ENCODE measurements at regions not wholly inside any gene's neighbourhood (a gene's known extent, or its start where the extent isn't known, plus 50 kb on each side); places are given as distances from the start of the nearest gene placed in this dataset.

DNA sequence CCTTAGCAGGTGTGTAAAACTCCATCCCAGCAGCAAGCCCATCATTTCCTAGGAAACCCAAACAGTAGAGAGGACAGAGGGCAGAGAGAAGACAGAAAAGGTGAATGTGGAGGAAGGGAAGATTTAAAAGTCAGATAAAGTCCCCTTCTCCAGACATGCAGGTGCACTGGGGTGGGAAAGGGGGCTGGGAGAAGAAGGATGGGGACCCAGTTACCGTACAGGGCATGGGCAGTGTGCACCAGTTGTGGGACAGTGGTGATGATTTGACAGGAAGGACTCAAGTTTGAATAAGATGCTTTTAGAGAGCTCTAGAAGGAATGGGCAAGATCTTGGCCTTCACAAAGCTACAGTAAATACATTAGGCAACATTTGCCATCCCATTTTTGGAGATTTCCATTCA lies 110.7 kb upstream of the PLXNA4 start:
- peaks cover 5% of the 10 kb centered on the region for H3K9me3 Mint-ChIP-seq (ENCODE audit: unreplicated experiment)

GRCh38 chr7:132685277-132685676 lies 109.0 kb upstream of the PLXNA4 start:
- no peaks in the 10 kb centered on the region for H3K9me3 ChIP-seq (ENCODE audit: insufficient read depth, low read depth, low read length)
- no peaks in the 10 kb centered on the region for H3K79me2 ChIP-seq (ENCODE audit: insufficient read depth, low read length)
- H3K36me3 ChIP-seq (ENCODE audit: insufficient read depth, low read length), result no peaks in the 10 kb centered on the region
- no peaks in the 10 kb centered on the region for H4K20me1 ChIP-seq (ENCODE audit: insufficient read depth, low read length)
- no peak overlapping the region for H3K27ac ChIP-seq (ENCODE audit: low read depth, low read length)
- H3K9ac ChIP-seq (ENCODE audit: low read length), result no peak overlapping the region
- peaks cover 5% of the 10 kb centered on the region for H3K9me3 Mint-ChIP-seq (ENCODE audit: unreplicated experiment)
- no peak overlapping the region for H3K27ac Mint-ChIP-seq (ENCODE audit: unreplicated experiment)
- no peak overlapping the region for H2AFZ ChIP-seq (ENCODE audit: low read depth, low read length)
- H3K4me2 ChIP-seq (ENCODE audit: low read length), result no peak overlapping the region
- H3K27me3 Mint-ChIP-seq (ENCODE audit: low read depth, unreplicated experiment), result peaks cover 26% of the 10 kb centered on the region
- no peaks in the 10 kb centered on the region for H3K4me1 Mint-ChIP-seq (ENCODE audit: low read depth, unreplicated experiment)
- no peak for FAIRE-seq
- no peak overlapping the region for H3K4me3 Mint-ChIP-seq (ENCODE audit: unreplicated experiment)
- peaks cover 6% of the 10 kb centered on the region for H3K27me3 ChIP-seq (ENCODE audit: insufficient read depth, low read length)
- TF ChIP-seq CTCF (IDR thresholded peaks at IDR 0.05; ENCODE audit: insufficient read depth, low read depth, low read length), result no peak
- TF ChIP-seq EZH2 (IDR thresholded peaks at IDR 0.05; ENCODE audit: insufficient read depth, low read length), result no peak
- no peaks in the 10 kb centered on the region for H3K4me1 ChIP-seq (ENCODE audit: insufficient read depth, low read length)
- no peak for DNase-seq (ENCODE audit: low read depth)
- H3K4me3 ChIP-seq (ENCODE audit: insufficient read depth, low read depth, low read length), result no peak overlapping the region
- peaks cover 2% of the 10 kb centered on the region for H3K36me3 Mint-ChIP-seq (ENCODE audit: low read depth, unreplicated experiment)

More for the DNA sequence above, 110.7 kb upstream of the PLXNA4 start:
- H3K9me3 ChIP-seq (ENCODE audit: insufficient read depth, low read depth, low read length), result no peaks in the 10 kb centered on the region
- TF ChIP-seq EZH2 (IDR thresholded peaks at IDR 0.05; ENCODE audit: insufficient read depth, low read length) (no peak), CTCF (IDR thresholded peaks at IDR 0.05; ENCODE audit: insufficient read depth, low read depth, low read length) (no peak)
- Mint-ChIP-seq H3K36me3 (ENCODE audit: low read depth, unreplicated experiment) (peaks cover 2% of the 10 kb centered on the region), H3K4me1 (ENCODE audit: low read depth, unreplicated experiment) (no peaks in the 10 kb centered on the region), H3K27ac (ENCODE audit: unreplicated experiment) (no peak overlapping the region), H3K4me3 (ENCODE audit: unreplicated experiment) (no peak overlapping the region), H3K27me3 (ENCODE audit: low read depth, unreplicated experiment) (peaks cover 30% of the 10 kb centered on the region)
- no peak overlapping the region for H3K9ac ChIP-seq (ENCODE audit: low read length)
- H3K4me2 ChIP-seq (ENCODE audit: low read length), result no peak overlapping the region
- no peaks in the 10 kb centered on the region for H4K20me1 ChIP-seq (ENCODE audit: insufficient read depth, low read length)
- no peak overlapping the region for H3K4me3 ChIP-seq (ENCODE audit: insufficient read depth, low read depth, low read length)
- DNase-seq (ENCODE audit: low read depth) (no peak), FAIRE-seq (no peak)
- H3K27ac ChIP-seq (ENCODE audit: low read depth, low read length), result no peak overlapping the region
- H3K27me3 ChIP-seq (ENCODE audit: insufficient read depth, low read length), result peaks cover 6% of the 10 kb centered on the region
- no peak overlapping the region for H2AFZ ChIP-seq (ENCODE audit: low read depth, low read length)
- no peaks in the 10 kb centered on the region for H3K36me3 ChIP-seq (ENCODE audit: insufficient read depth, low read length)
- no peaks in the 10 kb centered on the region for H3K4me1 ChIP-seq (ENCODE audit: insufficient read depth, low read length)
- no peaks in the 10 kb centered on the region for H3K79me2 ChIP-seq (ENCODE audit: insufficient read depth, low read length)

- no peaks in the 10 kb centered on the region for H3K4me1 Mint-ChIP-seq (ENCODE audit: low read depth, unreplicated experiment)
- H3K27me3 ChIP-seq (ENCODE audit: insufficient read depth, low read length), result peaks cover 6% of the 10 kb centered on the region
- DNase-seq (ENCODE audit: low read depth) (no peak), FAIRE-seq (no peak)
- no peaks in the 10 kb centered on the region for H3K9me3 ChIP-seq (ENCODE audit: insufficient read depth, low read depth, low read length)
- H2AFZ ChIP-seq (ENCODE audit: low read depth, low read length), result no peak overlapping the region
- peaks cover 25% of the 10 kb centered on the region for H3K27me3 Mint-ChIP-seq (ENCODE audit: low read depth, unreplicated experiment)
- H3K36me3 ChIP-seq (ENCODE audit: insufficient read depth, low read length), result no peaks in the 10 kb centered on the region
- no peak for TF ChIP-seq EZH2 (IDR thresholded peaks at IDR 0.05; ENCODE audit: insufficient read depth, low read length)
- no peak for TF ChIP-seq CTCF (IDR thresholded peaks at IDR 0.05; ENCODE audit: insufficient read depth, low read depth, low read length)
- H3K4me3 Mint-ChIP-seq (ENCODE audit: unreplicated experiment), result no peak overlapping the region
- H3K4me1 ChIP-seq (ENCODE audit: insufficient read depth, low read length), result no peaks in the 10 kb centered on the region
- H3K36me3 Mint-ChIP-seq (ENCODE audit: low read depth, unreplicated experiment), result peaks cover 2% of the 10 kb centered on the region
- H3K79me2 ChIP-seq (ENCODE audit: insufficient read depth, low read length), result no peaks in the 10 kb centered on the region
- no peak overlapping the region for H3K27ac ChIP-seq (ENCODE audit: low read depth, low read length)
- H3K9ac ChIP-seq (ENCODE audit: low read length), result no peak overlapping the region
- no peaks in the 10 kb centered on the region for H4K20me1 ChIP-seq (ENCODE audit: insufficient read depth, low read length)
- H3K4me2 ChIP-seq (ENCODE audit: low read length), result no peak overlapping the region
- H3K4me3 ChIP-seq (ENCODE audit: insufficient read depth, low read depth, low read length), result no peak overlapping the region
- H3K27ac Mint-ChIP-seq (ENCODE audit: unreplicated experiment), result no peak overlapping the region
- H3K9me3 Mint-ChIP-seq (ENCODE audit: unreplicated experiment), result peaks cover 5% of the 10 kb centered on the region
Observed at GRCh38 chr7:132683896-132684690, 107.8 kb upstream of the PLXNA4 start.

All from astrocyte (in vitro differentiated cells and primary cell).